Retinal pigment epithelial cell (primary cell): ENCODE measurements at regions not wholly inside any gene's neighbourhood (a gene's known extent, or its start where the extent isn't known, plus 50 kb on each side); places are given as distances from the start of the nearest gene placed in this dataset.
"Not testable (repeated sequence)": the region's sequence is repeated elsewhere in the genome, so short reads cannot be mapped to it uniquely, and the experiment has no call there.

ENCODE experiments used
- DNase-seq: peaks from one replicate; pipeline ENCODE4 v3.0.0-alpha.2; 2010; ENCODE audit warnings: low read depth
- H3K4me3 ChIP-seq: 2 replicates; pipeline ENCODE4 v1.5.1; 2011; ENCODE audit warnings: mild to moderate bottlenecking, low read length, control low read depth, moderate library complexity
- TF ChIP-seq, protein P1 (sequence below): conservative IDR thresholded peaks from 2 replicates; pipeline ENCODE4 v1.5.1; 2011; ENCODE audit warnings: low read depth, low read length, control low read depth, inconsistent platforms

GRCh38 chr18:26631135-26631534 is 82.8 kb upstream of the KCTD1 start:
- TF ChIP-seq, protein P1, sequence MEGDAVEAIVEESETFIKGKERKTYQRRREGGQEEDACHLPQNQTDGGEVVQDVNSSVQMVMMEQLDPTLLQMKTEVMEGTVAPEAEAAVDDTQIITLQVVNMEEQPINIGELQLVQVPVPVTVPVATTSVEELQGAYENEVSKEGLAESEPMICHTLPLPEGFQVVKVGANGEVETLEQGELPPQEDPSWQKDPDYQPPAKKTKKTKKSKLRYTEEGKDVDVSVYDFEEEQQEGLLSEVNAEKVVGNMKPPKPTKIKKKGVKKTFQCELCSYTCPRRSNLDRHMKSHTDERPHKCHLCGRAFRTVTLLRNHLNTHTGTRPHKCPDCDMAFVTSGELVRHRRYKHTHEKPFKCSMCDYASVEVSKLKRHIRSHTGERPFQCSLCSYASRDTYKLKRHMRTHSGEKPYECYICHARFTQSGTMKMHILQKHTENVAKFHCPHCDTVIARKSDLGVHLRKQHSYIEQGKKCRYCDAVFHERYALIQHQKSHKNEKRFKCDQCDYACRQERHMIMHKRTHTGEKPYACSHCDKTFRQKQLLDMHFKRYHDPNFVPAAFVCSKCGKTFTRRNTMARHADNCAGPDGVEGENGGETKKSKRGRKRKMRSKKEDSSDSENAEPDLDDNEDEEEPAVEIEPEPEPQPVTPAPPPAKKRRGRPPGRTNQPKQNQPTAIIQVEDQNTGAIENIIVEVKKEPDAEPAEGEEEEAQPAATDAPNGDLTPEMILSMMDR = no peak
- no peak for DNase-seq
- no peak overlapping the region for H3K4me3 ChIP-seq

DNA sequence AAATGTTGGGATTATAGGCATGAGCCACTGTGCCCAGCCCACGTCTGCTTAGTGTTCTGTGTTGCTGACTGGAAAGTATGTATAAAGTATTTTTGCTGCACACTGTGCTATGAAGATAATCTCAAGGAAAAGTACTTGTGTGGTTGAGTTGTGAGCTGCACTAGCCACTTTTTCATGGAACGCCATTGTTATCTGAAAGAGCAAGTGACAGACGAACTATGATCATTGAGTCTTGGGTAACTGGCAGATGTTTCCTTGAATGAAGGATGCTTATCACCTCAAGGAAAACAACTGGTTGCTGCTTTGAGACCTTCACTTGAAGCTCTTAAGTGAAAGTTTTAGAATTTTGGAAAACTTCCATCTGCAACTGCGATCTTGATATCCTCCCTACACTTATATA is 82.2 kb upstream of the KCTD1 start:
- DNase-seq = no peak
- no peak overlapping the region for H3K4me3 ChIP-seq
- TF ChIP-seq, protein P1 = no peak

- no peak for DNase-seq
- TF ChIP-seq, protein P1 = no peak
- H3K4me3 ChIP-seq = no peak overlapping the region
Measured at GRCh38 chr18:26628017-26628416, 79.7 kb upstream of the KCTD1 start.

DNA sequence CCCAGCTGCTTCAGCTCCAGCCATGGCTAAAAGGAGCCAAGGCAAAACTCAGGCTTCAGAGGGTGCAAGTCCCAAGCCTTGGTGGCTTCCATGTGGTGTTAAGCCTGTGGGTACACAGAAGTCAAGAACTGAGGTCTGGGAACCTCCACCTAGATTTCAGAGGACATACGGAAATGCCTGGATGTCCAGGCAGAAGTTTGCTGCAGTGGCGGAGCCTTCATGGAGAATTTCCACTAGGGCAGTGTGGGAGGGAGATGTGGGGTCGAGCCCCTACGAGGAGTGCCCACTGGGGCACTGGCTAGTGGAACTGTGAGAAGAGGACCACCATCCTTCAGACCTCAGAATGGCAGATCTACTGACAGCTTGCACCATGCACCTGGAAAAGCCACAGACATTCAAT is 76.1 kb upstream of the KCTD1 start:
- DNase-seq = no peak
- TF ChIP-seq, protein P1 = no peak
- no peak overlapping the region for H3K4me3 ChIP-seq

DNA sequence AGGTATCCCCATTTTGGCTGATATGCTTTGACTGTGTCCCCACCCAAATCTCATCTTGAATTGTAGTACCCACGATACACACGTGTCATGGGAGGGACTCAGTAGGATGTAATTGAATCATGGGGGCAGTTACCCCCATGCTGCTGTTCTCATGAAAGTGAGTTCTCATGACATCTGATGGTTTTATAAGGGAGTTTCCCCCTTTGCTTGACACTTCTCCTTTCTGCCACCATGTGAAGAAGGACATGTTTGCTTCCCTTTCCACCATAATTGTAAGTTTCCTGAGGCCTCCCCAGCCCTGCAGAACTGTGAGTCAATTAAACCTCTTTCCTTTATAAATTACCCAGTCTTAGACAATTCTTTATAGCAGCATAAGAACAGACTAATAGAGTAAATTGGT is 75.0 kb upstream of the KCTD1 start:
- not testable (repeated sequence) for H3K4me3 ChIP-seq, DNase-seq

DNA sequence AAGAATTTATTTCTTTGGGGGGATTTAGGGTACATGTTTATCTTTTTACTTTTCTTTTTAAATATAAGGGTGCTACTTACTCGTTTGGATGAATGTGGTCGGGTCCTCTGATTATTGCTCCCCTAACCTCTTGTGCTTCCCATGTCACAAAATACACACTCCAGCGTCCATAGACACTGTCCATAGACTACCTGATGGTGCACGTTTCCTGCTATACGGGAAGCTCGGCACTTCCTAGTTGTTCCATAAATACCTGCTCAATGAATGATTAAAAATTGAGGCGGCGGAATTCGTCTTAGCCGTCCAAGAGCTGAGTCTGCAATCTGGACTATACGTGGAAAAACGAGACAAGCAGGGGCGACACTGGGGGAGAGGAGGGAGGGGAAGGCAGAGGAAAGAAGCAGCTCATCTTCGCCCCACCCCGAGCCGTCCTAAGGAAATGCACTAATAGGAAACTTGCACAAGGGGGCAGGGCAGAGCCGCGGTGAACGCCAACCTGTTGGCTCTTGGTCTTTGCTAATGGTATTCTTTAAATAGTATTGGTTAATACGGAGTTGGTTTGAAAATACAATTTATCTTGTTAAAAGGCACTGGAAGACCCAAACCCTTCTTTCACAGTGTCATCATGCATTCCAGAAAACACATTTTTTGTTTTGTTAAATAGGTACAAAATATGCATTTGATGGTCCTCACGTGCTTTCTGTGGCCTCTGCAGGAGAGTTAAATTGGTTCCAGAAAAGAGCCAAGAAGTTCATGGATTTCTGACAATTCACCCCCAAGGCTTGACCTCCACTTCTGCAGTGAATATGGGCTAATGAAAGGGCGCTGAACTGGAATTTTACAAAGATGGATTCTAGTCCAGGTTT is 73.0 kb upstream of the KCTD1 start:
- no peak overlapping the region for H3K4me3 ChIP-seq
- DNase-seq = no peak
- TF ChIP-seq, protein P1 = peak; percentile 50

GRCh38 chr18:26619350-26619749 is 71.0 kb upstream of the KCTD1 start:
- H3K4me3 ChIP-seq = no peak overlapping the region
- DNase-seq = no peak
- TF ChIP-seq, protein P1 = no peak
